GM18507 (cell line): ENCODE measurements at regions not wholly inside any gene's neighbourhood (a gene's known extent, or its start where the extent isn't known, plus 50 kb on each side); places are given as distances from the start of the nearest gene placed in this dataset.
"Not testable (repeated sequence)": the region's sequence is repeated elsewhere in the genome, so short reads cannot be mapped to it uniquely, and the experiment has no call there.

Source experiments
- DNase-seq: peaks from one replicate; pipeline ENCODE4 v3.0.0; 2011; ENCODE audit warnings: low read depth; ENCODE audit not compliant: insufficient read length; ENCODE audit errors: extremely low spot score
- FAIRE-seq: peaks from 2 replicates; lab custom pipeline; 2011; peaks lifted over from hg19 to GRCh38; lab: Jason Lieb, UNC

DNA sequence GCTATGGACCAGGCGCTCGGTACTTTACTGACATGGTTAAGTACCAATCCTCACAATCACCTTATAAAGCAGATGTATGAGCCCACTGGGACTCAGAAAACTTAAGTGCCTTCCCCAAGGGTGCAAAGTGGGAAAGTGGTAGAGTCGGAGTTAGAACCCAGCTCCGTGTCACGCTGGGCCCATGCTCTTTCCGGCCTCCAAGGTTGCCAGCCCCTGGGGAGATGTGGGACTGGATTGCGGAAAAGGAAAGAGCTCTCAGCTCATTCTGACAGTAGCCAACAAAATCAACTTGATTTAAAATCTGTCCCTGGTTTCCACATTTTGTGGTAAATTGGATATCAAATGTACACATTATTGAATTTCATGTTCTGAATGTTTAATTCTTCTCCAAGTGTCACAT is 403.8 kb downstream of the DCDC2C start:
- no peak for FAIRE-seq
- DNase-seq = no peak

DNA sequence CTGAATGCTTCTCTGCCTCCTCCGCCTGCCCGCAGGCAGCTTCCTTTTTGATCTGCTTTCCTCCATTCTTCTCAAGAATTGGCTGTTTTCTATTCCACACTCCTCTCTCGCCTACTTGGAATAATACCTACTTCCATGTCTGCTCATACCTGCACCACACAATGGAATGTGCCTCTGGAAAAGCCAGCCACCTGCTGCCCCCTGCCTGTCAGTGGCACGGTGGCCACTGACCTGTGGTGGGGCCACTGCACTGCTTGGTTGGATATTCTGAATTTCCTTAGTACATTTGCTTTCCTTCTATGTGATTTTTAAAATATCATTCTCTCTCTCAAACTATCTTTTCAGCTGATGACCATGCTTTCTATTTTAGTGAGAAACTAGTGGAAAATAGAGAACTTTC is 406.9 kb downstream of the DCDC2C start:
- DNase-seq = no peak

DNA sequence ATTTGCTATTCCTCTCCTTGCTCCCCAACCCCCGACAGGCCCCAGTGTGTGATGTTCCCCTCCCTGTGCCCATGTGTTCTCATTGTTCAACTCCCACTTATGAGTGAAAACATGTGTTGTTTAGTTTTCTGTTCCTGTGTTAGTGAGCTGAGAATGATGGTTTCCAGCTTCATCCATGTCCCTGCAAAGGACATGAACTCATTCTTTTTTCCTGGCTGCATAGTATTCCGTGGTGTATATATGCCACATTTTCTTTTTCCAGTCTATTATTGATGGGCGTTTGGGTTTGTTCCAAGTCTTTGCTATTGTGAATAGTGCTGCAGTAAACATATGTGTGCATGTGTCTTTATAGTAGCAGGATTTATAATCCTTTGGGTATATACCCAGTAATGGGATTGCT is 412.1 kb downstream of the DCDC2C start:
- FAIRE-seq, DNase-seq: not testable (repeated sequence)

More for the DNA sequence above, 406.9 kb downstream of the DCDC2C start:
- FAIRE-seq = no peak

DNA sequence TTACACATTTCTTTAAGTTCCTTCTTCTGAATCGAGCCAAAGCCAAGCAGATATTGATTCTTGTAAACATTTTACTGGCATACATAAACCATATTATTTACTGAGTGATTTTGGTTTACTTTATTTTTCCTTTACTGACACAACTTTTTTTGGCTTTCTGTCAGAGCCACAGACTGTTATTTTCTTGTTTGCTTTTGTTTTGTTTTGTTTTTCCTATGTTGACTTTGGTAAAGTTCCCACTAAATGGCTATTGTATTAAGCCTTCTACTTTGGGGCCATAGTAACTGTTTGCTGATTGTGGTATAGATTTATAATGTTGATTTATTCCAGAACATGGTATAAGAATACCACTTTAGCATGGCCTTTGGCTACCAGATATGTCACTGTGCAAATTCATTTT is 419.4 kb downstream of the DCDC2C start:
- no peak for DNase-seq

DNA sequence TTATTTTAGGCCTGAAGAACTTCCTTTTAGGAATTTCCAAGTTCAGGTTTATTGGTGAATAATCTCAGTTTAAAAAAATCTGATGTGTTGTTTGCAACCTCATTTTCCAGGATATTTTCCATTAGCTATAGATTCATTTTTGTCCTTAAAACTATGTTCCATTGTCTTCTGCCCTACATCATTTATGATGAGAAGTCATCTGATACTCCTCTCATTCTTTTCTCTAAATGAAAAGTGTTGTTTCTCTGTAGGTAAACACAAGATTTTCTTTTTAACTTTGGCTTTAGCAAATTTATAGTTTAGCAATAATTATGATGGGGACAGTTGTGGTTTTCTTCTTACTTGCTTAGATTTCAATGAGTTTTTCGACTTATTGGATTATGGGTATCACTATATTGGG is 427.3 kb downstream of the DCDC2C start:
- no peak for DNase-seq
- FAIRE-seq = no peak

More for the DNA sequence above, 419.4 kb downstream of the DCDC2C start:
- FAIRE-seq = no peak

DNA sequence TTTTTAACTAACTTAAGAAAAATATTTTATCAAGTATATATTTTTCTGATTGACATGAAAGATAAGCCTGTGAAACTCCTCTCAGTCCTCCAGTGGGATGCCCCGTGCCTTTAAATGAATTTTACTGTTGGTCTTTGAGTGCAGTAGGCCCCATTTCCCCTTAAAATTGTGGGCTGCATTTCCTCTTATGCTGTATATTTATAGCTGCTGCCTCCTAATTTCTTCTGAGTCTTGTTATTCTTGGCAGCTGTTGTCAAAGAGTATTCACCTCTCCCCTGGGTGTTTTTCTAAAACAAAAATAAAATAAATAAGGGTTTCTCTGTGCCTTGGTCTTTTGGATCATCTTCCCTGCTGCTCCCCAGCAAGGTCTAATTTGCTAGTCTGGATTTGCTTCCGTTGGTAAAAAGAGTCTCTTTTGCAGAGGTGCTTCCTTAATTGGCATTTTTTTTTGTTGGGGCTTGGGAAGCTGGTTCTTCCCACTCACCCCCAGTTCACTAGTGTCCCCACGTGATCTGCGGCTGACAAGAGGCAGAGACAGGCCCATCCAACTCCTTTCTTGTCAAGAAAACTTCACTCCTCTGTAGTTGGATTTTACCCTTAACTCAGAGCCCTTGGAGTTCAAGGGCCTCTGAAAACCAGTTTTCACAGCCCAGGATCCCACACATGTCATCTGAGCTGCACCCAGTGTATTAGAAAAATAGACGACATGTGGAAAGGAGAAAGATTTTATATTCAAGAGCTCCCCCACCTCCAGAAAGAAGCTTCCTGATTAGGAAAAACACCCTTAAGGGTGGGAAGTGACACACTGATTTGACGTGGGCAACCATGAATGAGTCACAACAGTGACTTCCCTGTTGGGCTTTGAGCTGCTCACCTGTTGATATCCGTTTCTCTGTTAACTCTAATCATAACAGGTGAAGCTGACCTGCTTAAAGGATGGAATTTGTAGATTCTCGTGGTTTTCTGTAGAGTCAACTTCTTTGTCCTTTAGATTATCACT is 431.5 kb downstream of the DCDC2C start:
- FAIRE-seq = no peak
- no peak for DNase-seq

DNA sequence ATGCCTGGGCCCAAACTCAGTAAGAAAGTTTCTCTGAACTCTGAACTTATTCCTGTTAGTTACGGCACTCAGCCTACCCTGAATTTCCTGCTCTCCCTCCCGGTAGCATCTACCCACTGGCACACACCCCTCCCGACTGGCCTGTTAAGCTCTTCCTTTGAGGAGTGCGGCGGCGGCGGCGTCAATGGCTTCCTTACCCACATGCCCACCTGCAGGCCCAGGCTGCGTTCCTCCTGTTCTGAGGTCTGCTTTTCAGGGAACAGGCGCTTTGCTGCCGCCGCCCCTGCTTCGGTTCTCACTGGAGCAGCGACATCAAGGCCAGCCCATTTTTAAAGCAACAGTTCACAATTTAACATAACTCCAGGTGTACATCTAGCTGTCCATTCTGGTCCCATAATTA is 432.4 kb downstream of the DCDC2C start:
- DNase-seq = no peak
- no peak for FAIRE-seq

DNA sequence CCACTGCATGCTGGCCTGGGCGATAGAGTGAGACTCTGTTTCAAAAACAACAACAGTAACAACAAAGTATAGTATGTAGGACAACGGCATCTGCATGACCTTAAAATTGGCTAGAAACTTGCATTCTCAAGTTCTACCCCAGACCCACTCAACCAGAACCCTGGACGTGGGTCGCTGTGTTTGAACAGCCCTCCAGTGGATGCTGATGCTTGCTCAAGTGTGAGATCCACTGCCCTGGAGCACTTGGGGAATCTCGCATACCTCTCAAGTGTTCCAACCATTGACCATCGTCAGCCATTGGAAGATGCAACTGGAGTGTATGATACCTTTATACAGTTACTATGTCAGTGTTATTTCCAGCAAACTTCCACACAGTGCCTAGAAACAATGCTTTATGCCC is 435.9 kb downstream of the DCDC2C start:
- DNase-seq (no peak), FAIRE-seq (no peak)

DNA sequence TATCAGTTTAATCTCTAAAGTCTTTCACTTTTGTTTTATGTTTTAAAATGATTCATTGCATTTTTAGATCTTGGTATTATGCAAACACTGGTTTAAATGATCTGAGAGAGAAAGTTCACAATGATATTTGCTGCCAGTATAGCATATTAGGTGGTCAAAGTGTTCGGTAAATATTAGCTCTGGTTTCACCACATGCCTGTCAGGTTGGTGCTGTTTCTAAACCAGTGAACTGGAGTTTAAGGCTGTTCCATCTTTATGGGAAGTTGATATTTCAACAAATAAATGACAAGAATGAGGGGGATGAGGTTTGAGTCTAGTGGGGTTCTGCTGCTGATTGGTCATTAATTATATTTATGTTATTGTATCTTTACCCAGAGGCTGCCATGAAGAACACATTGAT is 436.4 kb downstream of the DCDC2C start:
- FAIRE-seq (no peak), DNase-seq (no peak)

DNA sequence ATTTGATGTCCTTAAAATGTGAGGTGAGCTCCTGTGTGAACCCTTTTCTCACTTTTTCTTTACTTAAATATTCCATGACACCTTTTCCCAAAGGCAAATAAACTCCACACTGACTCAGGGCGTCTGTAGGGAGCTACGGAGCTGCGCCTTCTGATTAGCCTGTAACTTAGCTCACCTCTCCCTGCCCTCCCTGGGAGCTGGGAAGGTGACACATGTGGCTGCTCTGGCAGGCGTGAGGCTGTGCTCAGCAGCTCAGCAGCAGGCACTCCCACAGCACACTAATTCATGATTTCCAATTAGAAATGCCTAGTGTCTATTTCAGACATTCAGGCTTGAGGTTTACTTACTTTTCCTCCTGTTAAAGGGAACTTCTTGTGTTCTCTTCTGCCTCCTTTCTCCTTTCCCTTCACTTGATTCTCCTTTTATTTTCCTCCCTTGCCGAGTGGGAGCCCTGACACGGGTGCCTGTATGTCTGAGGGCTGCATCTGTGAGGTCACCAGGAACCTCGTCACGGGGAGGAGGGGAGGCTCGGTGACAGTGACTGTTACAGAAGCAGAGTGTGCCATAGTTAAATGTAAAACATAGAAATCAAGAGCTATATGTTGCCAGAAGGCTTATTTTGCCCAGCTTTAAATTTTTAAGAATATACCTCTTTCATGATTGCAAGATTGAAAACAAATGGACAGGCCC is 437.1 kb downstream of the DCDC2C start:
- FAIRE-seq (no peak), DNase-seq (no peak)

DNA sequence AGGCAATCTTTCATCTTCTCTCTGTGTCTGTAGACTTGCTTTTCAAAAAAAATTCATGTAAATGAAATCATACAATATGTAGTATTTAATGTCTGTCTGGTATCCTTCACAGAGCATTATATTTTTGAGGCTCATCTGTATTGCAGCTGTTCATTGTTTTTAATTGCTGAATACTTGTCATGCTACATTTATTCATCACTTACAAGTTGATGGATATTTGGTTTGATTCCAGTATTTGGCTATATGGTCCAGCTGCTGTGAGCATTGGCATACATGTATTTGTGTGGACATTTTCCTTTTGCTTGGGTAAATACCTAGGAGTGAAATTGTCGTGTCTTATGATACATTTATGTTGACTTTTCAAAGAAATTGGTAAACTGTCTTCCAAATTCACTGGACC is 441.4 kb downstream of the DCDC2C start:
- FAIRE-seq = no peak
- no peak for DNase-seq

DNA sequence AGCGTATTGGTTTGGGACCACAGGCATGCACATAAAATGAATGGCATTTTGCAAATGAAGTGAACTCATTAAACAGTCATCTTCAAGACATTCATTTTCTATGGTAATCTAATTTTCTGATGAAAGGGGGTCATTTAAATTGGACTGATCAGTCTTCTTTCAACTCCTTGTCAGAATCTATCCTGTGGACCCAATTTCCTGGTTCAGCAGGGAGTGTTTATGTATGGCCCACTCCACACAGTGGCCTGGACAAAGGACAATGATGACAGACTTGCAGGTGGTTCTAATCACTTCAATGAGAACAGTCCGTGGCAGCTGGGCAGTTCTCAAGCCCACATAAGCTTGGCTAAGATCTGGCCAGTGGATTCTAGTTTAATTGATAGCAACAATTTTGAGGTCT is 448.1 kb downstream of the DCDC2C start:
- DNase-seq = no peak
- no peak for FAIRE-seq

DNA sequence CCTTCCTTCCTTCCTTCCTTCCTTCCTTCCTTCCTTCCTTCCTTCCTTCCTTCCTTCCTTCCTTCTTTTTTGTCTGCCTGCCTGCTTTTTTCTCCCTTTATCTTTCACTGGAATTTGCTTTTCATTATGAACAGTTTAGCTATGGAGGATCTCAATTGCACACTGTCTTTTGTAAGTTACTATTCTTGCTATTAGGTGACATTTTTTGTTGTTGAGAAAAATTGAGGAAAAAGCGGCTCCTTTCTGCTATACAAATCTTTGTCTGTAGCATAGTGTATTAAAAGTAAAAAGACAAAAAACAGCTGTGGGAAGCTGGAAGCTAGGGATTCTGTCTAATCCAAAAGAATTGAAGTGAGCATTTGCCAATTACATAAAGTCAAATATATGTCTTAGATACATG is 448.7 kb downstream of the DCDC2C start:
- FAIRE-seq = no peak
- DNase-seq = no peak

DNA sequence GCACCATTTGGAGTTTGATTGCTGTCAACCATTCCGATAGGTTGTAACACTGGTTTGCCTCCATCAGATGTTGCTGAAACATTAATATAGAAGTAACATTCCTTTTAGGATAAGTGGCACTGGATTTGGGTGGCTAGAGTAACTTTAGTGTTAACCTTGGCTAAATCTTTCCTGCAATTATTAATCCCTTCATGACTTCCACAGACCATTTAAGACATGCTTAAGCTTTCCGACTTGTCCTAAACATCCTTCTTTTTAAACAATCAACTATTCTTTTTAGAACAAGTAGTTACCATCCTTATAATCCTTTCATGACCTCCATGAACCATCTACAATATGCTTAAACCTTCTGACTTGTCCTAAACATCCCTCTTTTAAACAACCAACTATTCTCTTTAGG is 465.5 kb downstream of the DCDC2C start:
- no peak for DNase-seq
- FAIRE-seq = no peak

DNA sequence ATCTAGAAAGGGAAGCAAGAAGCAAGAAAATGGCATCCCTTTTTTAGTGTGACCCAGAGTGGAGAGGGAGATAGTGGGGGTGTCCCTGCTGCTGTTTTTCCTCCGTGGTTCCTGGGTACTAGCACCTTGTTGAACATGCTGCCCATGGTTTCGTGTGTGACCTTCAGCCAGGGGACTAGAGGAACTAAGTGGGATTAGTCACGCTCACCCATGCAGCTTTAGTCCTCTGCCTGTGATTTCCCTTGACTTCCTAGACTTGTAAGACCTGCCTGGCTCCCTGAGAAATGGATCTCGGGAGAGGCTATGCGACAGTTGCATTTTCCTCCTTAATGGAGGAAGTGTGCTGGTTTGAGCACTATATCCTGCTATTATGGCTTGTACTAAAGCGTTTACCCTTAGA is 471.4 kb downstream of the DCDC2C start:
- no peak for DNase-seq
- FAIRE-seq = no peak

DNA sequence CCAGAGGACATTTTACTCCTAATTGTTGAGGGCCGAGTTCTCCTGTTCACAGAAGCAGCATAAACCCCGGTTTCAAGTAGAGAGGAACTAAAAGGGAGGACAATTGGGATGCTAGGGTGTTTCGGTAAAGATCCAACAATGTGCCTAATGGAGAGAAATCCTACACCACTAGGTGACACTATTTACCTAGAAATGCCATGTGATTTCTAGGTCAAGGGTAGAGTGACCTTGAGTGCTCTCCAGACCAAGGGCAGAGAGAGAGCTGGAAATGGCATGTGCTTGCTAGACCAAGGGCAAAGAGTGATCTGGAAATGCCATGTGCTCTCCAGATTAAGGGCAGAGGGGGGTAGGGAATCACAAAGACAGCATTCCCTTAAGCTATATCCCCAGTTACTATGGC is 472.0 kb downstream of the DCDC2C start:
- FAIRE-seq = no peak
- no peak for DNase-seq

DNA sequence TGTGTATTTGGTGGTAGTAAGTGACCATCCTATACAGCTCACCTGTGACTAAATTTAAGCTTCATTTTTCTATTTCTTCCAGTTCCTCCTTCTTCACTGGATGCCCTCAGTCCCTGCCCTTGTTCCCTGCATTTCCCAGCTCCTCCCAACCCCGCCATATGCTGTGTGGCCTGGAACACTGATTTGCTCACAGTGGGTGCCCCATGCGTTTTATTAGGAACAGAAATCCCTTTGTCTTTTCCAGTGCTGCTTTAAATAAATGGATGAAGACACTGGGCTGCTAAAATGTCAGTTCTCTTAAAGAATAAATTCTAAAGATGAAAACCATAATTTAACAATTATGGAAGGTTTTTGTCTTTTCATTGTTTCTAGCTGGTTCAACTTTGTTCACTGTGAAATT is 477.3 kb downstream of the DCDC2C start:
- FAIRE-seq = no peak
- DNase-seq = no peak

DNA sequence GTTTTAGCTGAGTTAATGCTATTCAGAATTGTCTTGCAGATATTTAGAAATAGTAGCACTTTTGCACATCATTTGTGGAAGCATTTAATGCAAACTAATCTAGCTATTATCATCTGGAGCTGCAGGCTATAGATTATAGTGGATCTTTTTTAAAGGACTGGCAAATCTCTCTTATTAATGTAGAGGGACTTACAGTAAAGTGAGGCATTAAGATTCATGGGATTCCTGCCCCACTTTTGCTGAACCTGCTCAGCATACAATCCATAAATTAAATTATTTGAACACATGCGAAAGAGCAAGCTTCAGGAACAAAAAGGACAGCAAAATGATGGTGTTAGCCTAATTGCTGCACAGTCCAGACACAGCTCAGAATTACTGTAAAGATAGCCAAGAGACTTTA is 477.7 kb downstream of the DCDC2C start:
- no peak for FAIRE-seq

DNA sequence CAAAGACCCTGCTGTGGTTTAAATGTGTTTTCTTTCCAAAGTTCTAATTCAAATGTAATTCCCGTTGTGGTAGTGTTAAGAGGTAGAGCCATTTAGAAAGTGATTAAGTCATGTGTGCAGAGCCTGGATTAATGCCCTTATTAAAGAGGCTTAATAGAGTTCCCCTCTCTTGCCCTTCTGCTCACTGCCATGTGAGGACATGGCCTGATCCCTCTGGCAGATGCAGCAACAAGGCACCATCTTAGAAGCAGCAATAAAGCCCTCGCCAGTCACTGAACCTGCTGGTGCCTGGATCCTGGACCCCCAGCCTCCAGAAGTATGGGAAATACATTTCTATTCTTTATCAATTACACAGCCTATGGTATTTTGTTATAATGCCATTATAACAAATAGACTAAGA is 485.2 kb downstream of the DCDC2C start:
- DNase-seq = no peak
- no peak for FAIRE-seq

More for the DNA sequence above, 477.7 kb downstream of the DCDC2C start:
- DNase-seq = no peak

DNA sequence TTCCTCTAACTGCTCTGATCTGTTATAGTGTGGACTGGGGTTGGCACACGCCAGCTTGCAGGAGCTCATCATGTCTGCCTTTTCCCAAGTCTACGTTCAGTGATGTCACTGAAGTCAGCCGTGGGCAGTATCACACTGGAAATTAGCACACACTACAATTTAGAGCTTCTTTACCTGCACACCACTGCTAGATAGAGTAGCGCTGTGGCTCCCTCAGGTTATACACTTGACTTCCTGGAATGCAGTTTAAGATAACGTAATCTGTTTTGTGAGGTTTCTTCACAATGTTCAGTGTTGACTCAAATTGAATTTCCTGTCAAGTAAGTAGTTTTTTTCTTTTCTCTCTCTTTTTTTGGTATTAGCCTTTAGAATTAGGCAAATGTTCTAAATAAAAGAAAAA is 487.2 kb downstream of the DCDC2C start:
- DNase-seq (no peak), FAIRE-seq (no peak)

DNA sequence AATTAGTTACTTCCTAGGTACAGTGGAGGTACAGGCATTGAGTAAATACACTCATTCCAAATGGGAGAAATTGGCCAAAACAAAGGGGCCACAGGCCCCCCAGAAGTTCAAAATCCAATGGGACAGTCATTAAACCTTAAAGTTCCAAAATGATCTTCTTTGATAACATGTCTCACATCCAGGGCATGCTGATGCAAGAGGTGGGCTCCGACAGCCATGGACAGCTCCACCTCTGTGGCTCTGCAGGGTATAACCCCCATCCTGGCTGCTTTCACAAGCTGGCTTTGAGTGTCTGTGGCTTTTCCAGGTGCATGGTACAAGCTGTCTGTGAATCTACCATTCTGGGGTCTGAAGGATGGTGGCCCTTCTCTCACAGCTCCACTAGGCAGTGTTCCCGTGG is 488.7 kb downstream of the DCDC2C start:
- no peak for DNase-seq
- FAIRE-seq = no peak
